ENCODE measurements at regions not wholly inside any gene's neighbourhood (a gene's known extent, or its start where the extent isn't known, plus 50 kb on each side); places are given as distances from the start of the nearest gene placed in this dataset.
"Not testable (repeated sequence)": the region's sequence is repeated elsewhere in the genome, so short reads cannot be mapped to it uniquely, and the experiment has no call there.

DNA sequence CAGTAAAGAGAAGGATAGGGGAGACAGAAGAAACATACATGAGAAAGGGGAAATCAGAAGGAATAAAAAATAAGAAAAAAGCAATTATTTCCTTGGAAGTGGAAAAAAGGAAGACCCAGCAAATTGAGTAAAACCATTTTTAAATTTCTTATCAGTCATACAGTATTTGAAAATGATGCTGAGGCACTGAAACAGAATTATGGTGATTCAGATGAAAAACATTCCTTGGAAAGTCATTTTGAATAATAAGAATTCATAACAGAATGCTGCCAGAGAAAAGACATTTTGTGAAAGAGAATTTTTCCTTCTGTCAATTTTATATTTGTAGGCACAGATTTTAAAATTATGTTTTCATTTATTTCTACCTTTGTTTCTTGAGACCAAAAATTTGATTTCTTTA lies 895.5 kb upstream of the EPHA5 start:
- Mint-ChIP-seq H3K36me3 (no peaks in the 10 kb centered on the region), H3K27ac (no peak overlapping the region), H3K4me3 (no peak overlapping the region), H3K9me3 (peaks cover 4 to 30% (median 9%) of the 10 kb centered on the region in 6 donors), H3K27me3 (ENCODE audit: low read depth in 3 of 3) (peaks cover 0 to 2% (median 0%) of the 10 kb centered on the region in 3 donors), H3K4me1 (no peaks in the 10 kb centered on the region)
- no peak for DNase-seq

- peaks cover 0 to 2% (median 1%) of the 10 kb centered on the region in 3 donors for H3K27me3 Mint-ChIP-seq (ENCODE audit: low read depth in 3 of 3)
- H3K4me3 Mint-ChIP-seq, result no peak overlapping the region
- H3K4me1 Mint-ChIP-seq, result no peaks in the 10 kb centered on the region
- no peak for DNase-seq
- peaks cover 3 to 30% (median 9%) of the 10 kb centered on the region in 6 donors for H3K9me3 Mint-ChIP-seq
- H3K36me3 Mint-ChIP-seq, result no peaks in the 10 kb centered on the region
- no peak overlapping the region for H3K27ac Mint-ChIP-seq
These were observed 894.8 kb upstream of the EPHA5 start for GRCh38 chr4:66564901-66565651.

- Mint-ChIP-seq H3K27ac (no peak overlapping the region), H3K9me3 (peaks cover 3 to 31% (median 7%) of the 10 kb centered on the region in 6 donors), H3K27me3 (ENCODE audit: low read depth in 3 of 3) (peaks cover 0 to 1% (median 0%) of the 10 kb centered on the region in 3 donors), H3K4me3 (no peak overlapping the region), H3K4me1 (no peaks in the 10 kb centered on the region), H3K36me3 (no peaks in the 10 kb centered on the region)
- no peak for DNase-seq
These were observed 892.1 kb upstream of the EPHA5 start for GRCh38 chr4:66562276-66562806.

DNA sequence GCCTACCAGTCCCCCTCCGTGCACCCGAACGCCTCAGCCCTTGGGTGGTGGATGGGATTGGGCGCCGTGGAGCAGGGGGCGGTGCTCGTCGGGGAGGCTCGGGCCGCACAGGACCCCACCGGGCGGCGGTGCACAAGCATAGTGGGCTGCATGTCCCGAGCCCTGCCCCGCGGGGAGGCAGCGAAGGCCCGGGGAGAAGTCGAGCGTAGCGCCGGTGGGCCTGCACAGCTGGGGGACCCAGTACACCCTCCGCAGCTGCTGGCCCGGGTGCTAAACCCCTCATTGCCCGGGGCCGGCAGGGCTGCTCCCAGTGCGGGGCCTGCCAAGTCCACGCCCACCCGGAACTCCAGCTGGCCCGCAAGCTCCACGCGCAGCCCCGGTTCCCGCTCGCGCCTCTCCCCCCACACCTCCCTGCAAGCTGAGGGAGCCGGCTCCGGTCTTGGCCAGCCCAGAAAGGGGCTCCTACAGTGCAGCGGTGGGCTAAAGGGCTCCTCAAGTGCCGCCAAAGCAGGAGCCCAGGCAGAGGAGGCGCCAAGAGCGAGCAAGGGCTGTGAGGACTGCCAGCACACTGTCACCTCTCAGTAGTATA lies 891.3 kb upstream of the EPHA5 start:
- not testable (repeated sequence) for H3K4me1 Mint-ChIP-seq; H3K27ac Mint-ChIP-seq; H3K36me3 Mint-ChIP-seq; DNase-seq; H3K27me3 Mint-ChIP-seq (ENCODE audit: low read depth in 3 of 3); H3K4me3 Mint-ChIP-seq
- H3K9me3 Mint-ChIP-seq, result peaks cover 3 to 32% (median 5%) of the 10 kb centered on the region in 6 donors

GRCh38 chr4:66558651-66559050 lies 888.4 kb upstream of the EPHA5 start:
- no peak for DNase-seq
- Mint-ChIP-seq H3K4me3 (no peak overlapping the region), H3K27me3 (ENCODE audit: low read depth in 3 of 3) (peaks cover 0 to 1% (median 0%) of the 10 kb centered on the region in 3 donors), H3K9me3 (peaks cover 0 to 30% (median 16%) of the 10 kb centered on the region in 6 donors), H3K4me1 (no peaks in the 10 kb centered on the region), H3K27ac (no peak overlapping the region), H3K36me3 (no peaks in the 10 kb centered on the region)

GRCh38 chr4:66556651-66557278 lies 886.5 kb upstream of the EPHA5 start:
- Mint-ChIP-seq H3K36me3 (no peaks in the 10 kb centered on the region), H3K4me1 (no peaks in the 10 kb centered on the region), H3K9me3 (peaks cover 0 to 26% (median 16%) of the 10 kb centered on the region in 6 donors), H3K27ac (no peak overlapping the region), H3K4me3 (no peak overlapping the region), H3K27me3 (ENCODE audit: low read depth in 3 of 3) (peaks cover 0 to 1% (median 0%) of the 10 kb centered on the region in 3 donors)
- no peak for DNase-seq

- peaks cover 3 to 30% (median 19%) of the 10 kb centered on the region in 6 donors for H3K9me3 Mint-ChIP-seq
- H3K27ac Mint-ChIP-seq, result no peak overlapping the region
- no peaks in the 10 kb centered on the region for H3K27me3 Mint-ChIP-seq (ENCODE audit: low read depth in 3 of 3)
- no peak for DNase-seq
- no peaks in the 10 kb centered on the region for H3K36me3 Mint-ChIP-seq
- no peak overlapping the region for H3K4me3 Mint-ChIP-seq
- no peaks in the 10 kb centered on the region for H3K4me1 Mint-ChIP-seq
These were observed 885.0 kb upstream of the EPHA5 start for GRCh38 chr4:66555301-66555700.

GRCh38 chr4:66554826-66555225 lies 884.5 kb upstream of the EPHA5 start:
- no peak for DNase-seq
- Mint-ChIP-seq H3K27ac (no peak overlapping the region), H3K36me3 (no peaks in the 10 kb centered on the region), H3K4me3 (no peak overlapping the region), H3K27me3 (ENCODE audit: low read depth in 3 of 3) (peaks cover 0 to 1% (median 0%) of the 10 kb centered on the region in 3 donors), H3K4me1 (no peaks in the 10 kb centered on the region), H3K9me3 (peaks cover 3 to 30% (median 20%) of the 10 kb centered on the region in 6 donors)

DNA sequence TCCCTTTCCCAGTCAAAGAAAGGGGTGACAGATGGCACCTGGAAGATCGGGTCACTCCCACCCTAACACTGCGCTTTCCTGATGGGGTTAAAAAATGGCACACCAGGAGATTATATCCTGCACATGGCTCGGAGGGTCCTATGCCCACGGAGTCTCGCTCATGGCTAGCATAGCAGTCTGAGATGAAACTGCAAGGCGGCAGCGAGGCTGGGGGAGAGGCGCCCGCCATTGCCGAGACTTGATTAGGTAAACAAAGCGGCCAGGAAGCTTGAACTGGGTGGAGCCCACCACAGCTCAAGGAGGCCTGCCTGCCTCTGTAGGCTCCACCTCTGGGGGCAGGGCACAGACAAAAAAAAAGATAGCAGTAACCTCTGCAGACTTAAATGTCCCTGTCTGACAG lies 875.0 kb upstream of the EPHA5 start:
- H3K27ac Mint-ChIP-seq; H3K4me3 Mint-ChIP-seq; DNase-seq; H3K27me3 Mint-ChIP-seq (ENCODE audit: low read depth in 3 of 3); H3K36me3 Mint-ChIP-seq; H3K4me1 Mint-ChIP-seq: not testable (repeated sequence)
- peaks cover 22 to 55% (median 33%) of the 10 kb centered on the region in 6 donors for H3K9me3 Mint-ChIP-seq

DNA sequence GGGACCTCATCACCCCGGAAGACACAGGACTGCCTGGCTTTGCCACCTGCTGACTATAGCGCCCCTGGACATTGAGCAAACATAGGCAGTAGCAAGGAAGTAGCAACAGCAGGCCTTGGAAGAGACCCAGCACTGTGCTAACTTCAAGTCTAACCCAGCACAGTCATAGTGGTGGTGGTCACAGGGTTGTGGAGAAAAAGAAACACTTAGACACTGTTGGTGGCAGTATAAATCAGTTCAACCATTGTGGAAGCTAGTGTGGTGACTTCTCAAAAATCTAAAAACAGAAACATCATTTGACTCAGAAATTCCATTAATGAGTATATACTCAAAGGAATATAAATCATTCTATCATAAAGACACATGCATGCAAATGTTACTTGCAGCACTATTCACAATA lies 874.0 kb upstream of the EPHA5 start:
- H3K27me3 Mint-ChIP-seq (ENCODE audit: low read depth in 3 of 3), result peaks cover 0 to 5% (median 0%) of the 10 kb centered on the region in 3 donors
- peaks cover 17 to 53% (median 36%) of the 10 kb centered on the region in 6 donors for H3K9me3 Mint-ChIP-seq
- DNase-seq, result no peak
- no peaks in the 10 kb centered on the region for H3K36me3 Mint-ChIP-seq
- H3K4me1 Mint-ChIP-seq, result no peaks in the 10 kb centered on the region
- no peak overlapping the region for H3K4me3 Mint-ChIP-seq
- H3K27ac Mint-ChIP-seq, result no peak overlapping the region

GRCh38 chr4:66539745-66540144 lies 869.5 kb upstream of the EPHA5 start:
- Mint-ChIP-seq H3K27me3 (ENCODE audit: low read depth in 3 of 3) (peaks cover 2 to 3% (median 2%) of the 10 kb centered on the region in 3 donors), H3K27ac (no peak overlapping the region), H3K9me3 (peaks cover 6 to 37% (median 22%) of the 10 kb centered on the region in 6 donors), H3K4me3 (no peak overlapping the region), H3K36me3 (no peaks in the 10 kb centered on the region), H3K4me1 (no peaks in the 10 kb centered on the region)
- no peak for DNase-seq

DNA sequence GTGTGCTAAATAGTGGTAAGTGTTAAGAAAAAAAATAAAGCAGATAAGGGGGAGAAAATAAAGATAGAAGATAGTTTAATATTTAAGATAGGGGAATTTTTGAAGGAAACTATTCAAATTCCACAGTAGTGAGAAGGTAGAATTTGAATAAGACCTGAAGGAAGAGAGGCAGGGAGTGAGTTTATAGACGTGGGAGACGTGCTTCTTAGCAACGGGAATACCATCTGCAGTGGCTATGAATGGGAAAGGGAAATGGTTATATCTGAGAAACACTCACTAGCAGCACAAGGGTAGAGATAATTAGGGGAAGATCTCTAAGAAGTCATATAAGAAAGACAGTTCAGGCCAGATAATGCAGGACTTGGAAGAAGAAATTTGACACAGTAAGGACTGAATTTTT lies 854.5 kb upstream of the EPHA5 start:
- no peak overlapping the region for H3K27ac Mint-ChIP-seq
- H3K4me1 Mint-ChIP-seq, result no peaks in the 10 kb centered on the region
- peaks cover 17 to 52% (median 24%) of the 10 kb centered on the region in 6 donors for H3K9me3 Mint-ChIP-seq
- peaks cover 0 to 5% (median 0%) of the 10 kb centered on the region in 3 donors for H3K36me3 Mint-ChIP-seq
- no peak for DNase-seq
- H3K4me3 Mint-ChIP-seq, result no peak overlapping the region
- H3K27me3 Mint-ChIP-seq (ENCODE audit: low read depth in 3 of 3), result peaks cover 0 to 3% (median 0%) of the 10 kb centered on the region in 3 donors

DNA sequence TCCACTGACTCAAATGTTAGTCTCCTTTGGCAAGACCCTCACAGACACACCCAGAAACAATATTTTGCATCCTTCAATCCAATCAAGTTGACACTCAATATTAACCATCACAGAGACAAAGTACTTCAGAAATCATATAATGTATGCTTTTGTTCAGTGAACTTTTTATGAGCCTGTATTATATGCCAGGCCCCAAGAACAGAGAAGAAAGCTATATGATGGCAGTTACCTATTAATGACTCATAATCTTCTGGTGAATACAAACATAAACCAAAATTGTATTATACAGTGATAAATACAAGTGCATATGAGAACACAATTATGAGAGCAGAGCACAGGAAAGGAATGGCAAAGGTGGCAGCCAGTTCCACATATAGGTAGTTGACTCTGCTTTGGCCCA lies 852.0 kb upstream of the EPHA5 start:
- no peaks in the 10 kb centered on the region for H3K4me1 Mint-ChIP-seq
- no peak for DNase-seq
- peaks cover 10 to 31% (median 16%) of the 10 kb centered on the region in 6 donors for H3K9me3 Mint-ChIP-seq
- H3K27ac Mint-ChIP-seq, result no peak overlapping the region
- H3K27me3 Mint-ChIP-seq (ENCODE audit: low read depth in 3 of 3), result no peaks in the 10 kb centered on the region
- H3K36me3 Mint-ChIP-seq, result no peaks in the 10 kb centered on the region
- no peak overlapping the region for H3K4me3 Mint-ChIP-seq

DNA sequence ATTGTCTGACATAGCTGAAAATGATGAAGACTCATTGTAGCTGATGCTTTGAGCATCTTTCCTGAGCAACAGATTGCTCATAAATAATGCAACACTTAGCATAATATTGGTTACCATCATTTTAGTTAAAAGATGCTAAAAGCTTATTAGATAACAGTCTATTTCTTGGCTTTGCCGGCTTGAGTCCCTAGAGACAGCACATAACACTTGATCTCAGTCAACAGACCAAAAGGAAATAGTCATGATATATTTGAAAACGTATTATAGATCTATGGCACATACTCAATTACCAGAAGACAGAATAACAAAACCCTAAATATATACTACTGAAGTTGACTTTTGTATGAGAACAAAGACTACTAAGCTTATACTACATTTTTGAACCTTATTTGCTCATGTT lies 846.7 kb upstream of the EPHA5 start:
- Mint-ChIP-seq H3K9me3 (peaks cover 6 to 25% (median 13%) of the 10 kb centered on the region in 6 donors), H3K4me3 (no peak overlapping the region), H3K27ac (no peak overlapping the region), H3K4me1 (no peaks in the 10 kb centered on the region), H3K36me3 (no peaks in the 10 kb centered on the region), H3K27me3 (ENCODE audit: low read depth in 3 of 3) (peaks cover 0 to 2% (median 1%) of the 10 kb centered on the region in 3 donors)
- DNase-seq, result no peak

Measured in immature natural killer cell (primary cell).